ENCODE measurements at regions not wholly inside any gene's neighbourhood (a gene's known extent, or its start where the extent isn't known, plus 50 kb on each side); places are given as distances from the start of the nearest gene placed in this dataset.

- no peak for DNase-seq
- H3K4me1 ChIP-seq (ENCODE audit: control insufficient read depth in 5 of 5, insufficient read depth in 5 of 5, low read length in 5 of 5) = no peaks in the 10 kb centered on the region
- 89 to 91% methylated on average over 2 of the region's 2 CpGs for WGBS, 2 donors
- no peak overlapping the region for H3K27ac ChIP-seq (ENCODE audit: low read depth in 1 of 2, low read length in 1 of 2)
- TF ChIP-seq CTCF (IDR thresholded peaks at IDR 0.05; ENCODE audit: control extremely low read depth, extremely low read depth) = no peak
- H3K27me3 ChIP-seq (ENCODE audit: control insufficient read depth in 3 of 3, insufficient read depth in 3 of 3, low read length in 2 of 3) = no peaks in the 10 kb centered on the region
- no peaks in the 10 kb centered on the region for H3K36me3 ChIP-seq (ENCODE audit: control insufficient read depth in 4 of 4, insufficient read depth in 4 of 4, low read length in 4 of 4)
- H3K9me3 ChIP-seq (ENCODE audit: control insufficient read depth in 4 of 4, insufficient read depth in 3 of 4, low read length in 3 of 4) = no peaks in the 10 kb centered on the region
- H3K9ac ChIP-seq (ENCODE audit: insufficient read depth in 1 of 2, low read length in 2 of 2) = no peak overlapping the region
- no peak for ATAC-seq (ENCODE audit: insufficient read depth, low FRiP score)
- no peak overlapping the region for H3K4me3 ChIP-seq
Measured at GRCh38 chr4:119932277-119932676, 134.4 kb downstream of the MAD2L1 start.

- H3K9me3 ChIP-seq (ENCODE audit: control insufficient read depth in 4 of 4, insufficient read depth in 3 of 4, low read length in 3 of 4) = no peaks in the 10 kb centered on the region
- WGBS, 2 donors = 78 to 84% methylated on average over 1 of the region's 1 CpG
- TF ChIP-seq CTCF (IDR thresholded peaks at IDR 0.05; ENCODE audit: control extremely low read depth, extremely low read depth) = no peak
Measured at GRCh38 chr4:119930546-119930945, 136.1 kb downstream of the MAD2L1 start.

GRCh38 chr4:119921830-119922229 lies 144.8 kb downstream of the MAD2L1 start:
- Histone ChIP-seq H3K36me3 (ENCODE audit: control insufficient read depth in 4 of 4, insufficient read depth in 4 of 4, low read length in 4 of 4) (no peaks in the 10 kb centered on the region), H3K27ac (ENCODE audit: low read depth in 1 of 2, low read length in 1 of 2) (no peak overlapping the region), H3K4me3 (no peak overlapping the region), H3K9me3 (ENCODE audit: control insufficient read depth in 4 of 4, insufficient read depth in 3 of 4, low read length in 3 of 4) (no peaks in the 10 kb centered on the region), H3K27me3 (ENCODE audit: control insufficient read depth in 3 of 3, insufficient read depth in 3 of 3, low read length in 2 of 3) (no peaks in the 10 kb centered on the region), H3K9ac (ENCODE audit: insufficient read depth in 1 of 2, low read length in 2 of 2) (no peak overlapping the region), H3K4me1 (ENCODE audit: control insufficient read depth in 5 of 5, insufficient read depth in 5 of 5, low read length in 5 of 5) (no peaks in the 10 kb centered on the region)
- ATAC-seq (ENCODE audit: insufficient read depth, low FRiP score) (no peak), DNase-seq (no peak)
- 86 to 90% methylated on average over 4 of the region's 4 CpGs for WGBS, 2 donors
- TF ChIP-seq CTCF (IDR thresholded peaks at IDR 0.05; ENCODE audit: control extremely low read depth, extremely low read depth) = no peak

More at GRCh38 chr4:119930546-119930945, 136.1 kb downstream of the MAD2L1 start:
- Histone ChIP-seq H3K4me1 (ENCODE audit: control insufficient read depth in 5 of 5, insufficient read depth in 5 of 5, low read length in 5 of 5) (no peaks in the 10 kb centered on the region), H3K4me3 (no peak overlapping the region), H3K36me3 (ENCODE audit: control insufficient read depth in 4 of 4, insufficient read depth in 4 of 4, low read length in 4 of 4) (no peaks in the 10 kb centered on the region), H3K9ac (ENCODE audit: insufficient read depth in 1 of 2, low read length in 2 of 2) (no peak overlapping the region), H3K27me3 (ENCODE audit: control insufficient read depth in 3 of 3, insufficient read depth in 3 of 3, low read length in 2 of 3) (no peaks in the 10 kb centered on the region), H3K27ac (ENCODE audit: low read depth in 1 of 2, low read length in 1 of 2) (no peak overlapping the region)
- no peak for DNase-seq
- no peak for ATAC-seq (ENCODE audit: insufficient read depth, low FRiP score)

- DNase-seq = no peak
- Histone ChIP-seq H3K27me3 (ENCODE audit: control insufficient read depth in 3 of 3, insufficient read depth in 3 of 3, low read length in 2 of 3) (no peaks in the 10 kb centered on the region), H3K4me3 (no peak overlapping the region), H3K9me3 (ENCODE audit: control insufficient read depth in 4 of 4, insufficient read depth in 3 of 4, low read length in 3 of 4) (peaks cover 0 to 2% (median under 1%) of the 10 kb centered on the region in 4 donors), H3K36me3 (ENCODE audit: control insufficient read depth in 4 of 4, insufficient read depth in 4 of 4, low read length in 4 of 4) (no peaks in the 10 kb centered on the region), H3K27ac (ENCODE audit: low read depth in 1 of 2, low read length in 1 of 2) (no peak overlapping the region), H3K9ac (ENCODE audit: insufficient read depth in 1 of 2, low read length in 2 of 2) (no peak overlapping the region), H3K4me1 (ENCODE audit: control insufficient read depth in 5 of 5, insufficient read depth in 5 of 5, low read length in 5 of 5) (no peaks in the 10 kb centered on the region)
- ATAC-seq (ENCODE audit: insufficient read depth, low FRiP score) = no peak
- 92 to 93% methylated on average over 6 of the region's 6 CpGs for WGBS, 2 donors
- TF ChIP-seq CTCF (IDR thresholded peaks at IDR 0.05; ENCODE audit: control extremely low read depth, extremely low read depth) = no peak
Measured at GRCh38 chr4:119906277-119906676, 160.4 kb downstream of the MAD2L1 start.
